IPS-15b (cell line): ENCODE measurements at regions not wholly inside any gene's neighbourhood (a gene's known extent, or its start where the extent isn't known, plus 50 kb on each side); places are given as distances from the start of the nearest gene placed in this dataset.

Source experiments
- H3K27me3 ChIP-seq: one replicate; pipeline ENCODE4 v1.6.1; 2013; ENCODE audit warnings: low read length; ENCODE audit not compliant: control insufficient read depth, insufficient read depth
- H3K36me3 ChIP-seq: one replicate; pipeline ENCODE4 v1.6.1; 2013; ENCODE audit warnings: low read length; ENCODE audit not compliant: control insufficient read depth, insufficient read depth
- H3K4me1 ChIP-seq: one replicate; pipeline ENCODE4 v1.6.1; 2013; ENCODE audit warnings: mild to moderate bottlenecking, low read length; ENCODE audit not compliant: control insufficient read depth, insufficient read depth
- H3K4me3 ChIP-seq: one replicate; pipeline ENCODE4 v1.5.1; 2013; ENCODE audit warnings: low read depth, low read length
- H3K9ac ChIP-seq: one replicate; pipeline ENCODE4 v1.6.1; 2013; ENCODE audit warnings: low read depth, mild to moderate bottlenecking, low read length
- H3K9me3 ChIP-seq: one replicate; pipeline ENCODE4 v1.6.1; 2013; ENCODE audit warnings: mild to moderate bottlenecking, low read length; ENCODE audit not compliant: control insufficient read depth, insufficient read depth

- Histone ChIP-seq H3K9ac (no peak overlapping the region), H3K36me3 (no peaks in the 10 kb centered on the region), H3K9me3 (no peaks in the 10 kb centered on the region), H3K4me3 (no peak overlapping the region), H3K27me3 (no peaks in the 10 kb centered on the region), H3K4me1 (peaks cover 29% of the 10 kb centered on the region)
Observed at GRCh38 chr2:147451902-147452515, 392.8 kb upstream of the ACVR2A start.

DNA sequence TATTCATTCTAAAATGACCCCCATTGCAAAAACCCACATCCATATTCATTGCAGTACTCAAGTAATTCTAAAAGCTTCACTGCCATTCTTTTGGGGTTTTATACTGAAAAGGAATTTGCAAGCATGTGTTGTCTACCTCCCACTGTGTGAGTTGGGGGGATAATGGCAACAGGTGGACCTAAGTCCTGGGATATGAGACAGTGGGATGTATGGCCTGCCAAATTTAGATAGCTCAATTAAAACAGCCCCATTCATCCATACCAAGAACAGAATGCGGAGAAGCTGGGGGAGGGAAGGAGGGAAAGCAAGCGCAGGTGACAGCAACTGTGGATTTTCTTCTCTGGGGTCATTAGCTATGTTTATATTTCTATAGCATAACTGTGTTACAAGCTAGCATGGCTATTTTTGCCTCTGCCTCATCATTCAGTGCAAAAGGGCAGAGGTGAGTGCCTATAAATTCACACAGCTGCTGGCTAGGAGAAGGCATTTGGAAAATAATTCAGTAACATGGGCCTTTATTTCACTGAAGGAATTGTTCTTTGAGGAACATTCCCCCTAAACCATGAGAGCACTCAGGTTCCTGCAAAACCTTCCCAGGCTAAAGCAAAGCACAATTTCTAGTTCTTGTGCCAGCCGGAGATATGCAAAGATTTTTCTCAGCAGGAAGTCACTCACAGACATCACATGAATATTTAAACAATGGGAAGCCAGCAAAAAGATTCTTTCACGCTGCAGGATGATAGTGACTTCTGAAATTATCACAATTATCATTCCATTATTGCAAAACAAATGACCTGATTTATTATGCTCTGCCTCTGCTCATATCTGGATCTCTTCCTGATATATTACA lies 393.9 kb upstream of the ACVR2A start:
- Histone ChIP-seq H3K36me3 (no peaks in the 10 kb centered on the region), H3K4me3 (no peak overlapping the region), H3K9me3 (no peaks in the 10 kb centered on the region), H3K4me1 (peaks cover 29% of the 10 kb centered on the region), H3K27me3 (no peaks in the 10 kb centered on the region), H3K9ac (no peak overlapping the region)

- H3K9ac ChIP-seq = no peak overlapping the region
Observed at GRCh38 chr2:147449323-147449991, 395.4 kb upstream of the ACVR2A start.

GRCh38 chr2:147442816-147443215 lies 402.0 kb upstream of the ACVR2A start:
- no peaks in the 10 kb centered on the region for H3K27me3 ChIP-seq
- H3K4me1 ChIP-seq = no peaks in the 10 kb centered on the region
- no peak overlapping the region for H3K9ac ChIP-seq
- no peak overlapping the region for H3K4me3 ChIP-seq
- no peaks in the 10 kb centered on the region for H3K9me3 ChIP-seq
- no peaks in the 10 kb centered on the region for H3K36me3 ChIP-seq

More at GRCh38 chr2:147449323-147449991, 395.4 kb upstream of the ACVR2A start:
- Histone ChIP-seq H3K9me3 (no peaks in the 10 kb centered on the region), H3K27me3 (no peaks in the 10 kb centered on the region), H3K4me3 (peak overlapping the region; percentile 45), H3K36me3 (no peaks in the 10 kb centered on the region), H3K4me1 (peaks cover 29% of the 10 kb centered on the region)

- no peaks in the 10 kb centered on the region for H3K36me3 ChIP-seq
- H3K9ac ChIP-seq = no peak overlapping the region
- no peaks in the 10 kb centered on the region for H3K4me1 ChIP-seq
- no peak overlapping the region for H3K4me3 ChIP-seq
- no peaks in the 10 kb centered on the region for H3K9me3 ChIP-seq
- H3K27me3 ChIP-seq = no peaks in the 10 kb centered on the region
Observed at GRCh38 chr2:147441182-147441581, 403.6 kb upstream of the ACVR2A start.

GRCh38 chr2:147440734-147441133 lies 404.1 kb upstream of the ACVR2A start:
- H3K36me3 ChIP-seq = no peaks in the 10 kb centered on the region
- no peak overlapping the region for H3K4me3 ChIP-seq
- H3K4me1 ChIP-seq = no peaks in the 10 kb centered on the region
- H3K9ac ChIP-seq = no peak overlapping the region
- H3K9me3 ChIP-seq = no peaks in the 10 kb centered on the region
- no peaks in the 10 kb centered on the region for H3K27me3 ChIP-seq

GRCh38 chr2:147439986-147440385 lies 404.8 kb upstream of the ACVR2A start:
- Histone ChIP-seq H3K36me3 (no peaks in the 10 kb centered on the region), H3K9ac (no peak overlapping the region), H3K9me3 (no peaks in the 10 kb centered on the region), H3K4me1 (no peaks in the 10 kb centered on the region), H3K27me3 (no peaks in the 10 kb centered on the region), H3K4me3 (no peak overlapping the region)

GRCh38 chr2:147438882-147439281 lies 405.9 kb upstream of the ACVR2A start:
- H3K36me3 ChIP-seq = no peaks in the 10 kb centered on the region
- H3K4me3 ChIP-seq = no peak overlapping the region
- H3K4me1 ChIP-seq = no peaks in the 10 kb centered on the region
- H3K27me3 ChIP-seq = no peaks in the 10 kb centered on the region
- no peak overlapping the region for H3K9ac ChIP-seq
- no peaks in the 10 kb centered on the region for H3K9me3 ChIP-seq

DNA sequence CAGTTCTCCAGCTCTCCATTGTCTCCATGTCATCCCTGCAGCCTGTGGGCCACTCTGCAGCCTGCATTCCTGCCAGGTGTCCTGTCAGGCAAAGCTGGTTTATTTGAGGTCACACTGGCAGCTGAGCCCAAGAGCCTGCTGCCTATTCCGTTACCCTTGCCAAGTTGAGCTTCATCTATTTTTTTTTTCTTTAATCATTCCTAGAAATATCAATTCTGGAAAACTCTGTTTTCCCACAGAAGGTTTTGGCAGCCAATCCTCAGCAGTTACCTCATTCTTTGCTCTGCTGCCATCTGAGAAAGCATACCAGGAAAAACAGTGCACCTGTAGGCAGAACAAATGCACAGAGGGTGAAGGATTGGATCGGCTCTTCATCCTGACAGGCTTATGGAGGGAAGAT lies 411.0 kb upstream of the ACVR2A start:
- no peak overlapping the region for H3K4me3 ChIP-seq
- no peaks in the 10 kb centered on the region for H3K27me3 ChIP-seq
- no peaks in the 10 kb centered on the region for H3K4me1 ChIP-seq
- H3K9me3 ChIP-seq = no peaks in the 10 kb centered on the region
- H3K36me3 ChIP-seq = no peaks in the 10 kb centered on the region
- H3K9ac ChIP-seq = no peak overlapping the region

DNA sequence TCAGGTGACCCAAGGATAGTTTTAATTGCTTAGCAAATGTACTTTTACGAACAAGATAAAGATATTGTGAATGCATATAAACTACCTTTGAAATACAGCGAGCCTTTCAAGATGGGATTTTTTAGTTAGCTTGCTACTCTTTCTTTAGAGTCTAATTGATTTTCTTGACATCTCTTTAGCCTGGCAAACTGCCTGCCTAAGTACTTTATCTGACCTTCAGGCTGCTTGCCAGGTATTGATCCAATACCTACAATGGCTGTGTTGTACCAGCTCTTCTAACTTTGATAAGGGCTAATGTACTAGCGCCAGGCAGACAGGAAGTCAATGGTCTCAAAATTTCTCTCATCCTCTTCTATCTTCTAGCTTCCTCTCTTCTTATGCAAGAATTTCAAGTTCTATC lies 414.4 kb upstream of the ACVR2A start:
- no peak overlapping the region for H3K9ac ChIP-seq
- no peaks in the 10 kb centered on the region for H3K27me3 ChIP-seq
- no peaks in the 10 kb centered on the region for H3K36me3 ChIP-seq
- no peak overlapping the region for H3K4me3 ChIP-seq
- H3K9me3 ChIP-seq = no peaks in the 10 kb centered on the region
- no peaks in the 10 kb centered on the region for H3K4me1 ChIP-seq

- no peak overlapping the region for H3K9ac ChIP-seq
- no peaks in the 10 kb centered on the region for H3K27me3 ChIP-seq
- no peaks in the 10 kb centered on the region for H3K4me1 ChIP-seq
Observed at GRCh38 chr2:147428120-147428747, 416.6 kb upstream of the ACVR2A start.

More at GRCh38 chr2:147428120-147428747, 416.6 kb upstream of the ACVR2A start:
- Histone ChIP-seq H3K4me3 (no peak overlapping the region), H3K9me3 (no peaks in the 10 kb centered on the region), H3K36me3 (no peaks in the 10 kb centered on the region)
